ENCODE measurements at regions not wholly inside any gene's neighbourhood (a gene's known extent, or its start where the extent isn't known, plus 50 kb on each side); places are given as distances from the start of the nearest gene placed in this dataset.
"Not testable (repeated sequence)": the region's sequence is repeated elsewhere in the genome, so short reads cannot be mapped to it uniquely, and the experiment has no call there.

DNA sequence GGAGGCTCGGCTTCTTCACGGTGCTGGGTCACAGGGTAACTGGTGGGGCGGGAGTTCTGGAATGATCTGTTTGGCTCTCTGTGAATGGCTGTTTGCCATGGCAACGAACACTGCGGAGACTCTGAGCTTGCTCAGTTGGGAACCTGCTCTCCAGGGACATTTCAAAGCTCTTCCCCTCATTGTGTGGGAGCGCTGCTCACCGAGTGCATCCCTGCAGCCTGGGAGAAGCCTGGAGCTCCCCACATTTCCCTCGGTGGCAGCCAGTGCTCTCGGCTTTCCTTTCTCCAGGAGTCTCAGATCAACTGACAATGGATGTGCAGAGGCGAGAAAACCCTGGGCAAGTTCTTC, 57.6 kb upstream of the CACUL1 start:
- WGBS (ENCODE audit: low lambda C conversion rate): 61% methylated on average over 4 of the region's 10 CpGs
- CTCF ChIA-PET: interaction anchor here (1.3 to 2.2 kb wide), 2 partner anchors 11 to 12 kb away, joined by 3 to 5 read pairs; no protein-coding TSS in a partner anchor
- DNase-seq: no peak

DNA sequence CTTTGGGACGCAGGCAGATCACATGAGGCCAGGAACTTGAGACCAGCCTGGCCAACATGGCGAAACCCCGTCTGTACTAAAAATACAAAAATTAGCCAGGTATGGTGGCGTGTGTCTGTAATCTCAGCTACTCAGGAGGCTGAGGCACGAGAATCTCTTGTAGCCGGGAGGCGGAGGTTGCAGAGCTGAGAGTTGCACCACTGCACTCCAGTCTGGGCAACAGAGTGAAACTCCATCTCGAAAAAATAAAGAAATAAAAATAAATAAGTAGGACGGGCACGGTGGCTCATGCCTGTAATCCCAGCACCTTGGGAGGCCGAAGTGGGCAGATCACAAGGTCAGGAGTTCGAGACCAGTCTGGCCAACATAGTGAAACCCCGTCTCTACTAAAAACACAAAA, 58.2 kb upstream of the CACUL1 start:
- CTCF ChIA-PET: interaction anchor here (1.3 kb wide), 1 partner anchor 11 kb away, joined by 3 read pairs; no protein-coding TSS in a partner anchor
- H3K9ac ChIP-seq; H3K27ac ChIP-seq (ENCODE audit: low read depth in 2 of 2, low read length in 1 of 2); H3K9me2 ChIP-seq; H3K4me2 ChIP-seq; H2AFZ ChIP-seq (ENCODE audit: low read depth); H3K36me3 ChIP-seq (replicated peaks in 1 of 2; ENCODE audit: control insufficient read depth in 1 of 2, insufficient read depth in 2 of 2, low read length in 1 of 2); H3K4me3 ChIP-seq (ENCODE audit: low read depth in 2 of 2, low read length in 1 of 2); H3K9me3 ChIP-seq; H3F3A ChIP-seq (replicated peaks; ENCODE audit: insufficient read depth); DNase-seq; H3K27me3 ChIP-seq (ENCODE audit: insufficient read depth); POLR2A ChIA-PET; H3K79me2 ChIP-seq (ENCODE audit: insufficient read depth); H4K20me1 ChIP-seq (ENCODE audit: insufficient read depth); H3K4me1 ChIP-seq (ENCODE audit: control insufficient read depth in 1 of 2, insufficient read depth in 2 of 2, low read depth in 1 of 2, low read length in 1 of 2): not testable (repeated sequence)
- WGBS (ENCODE audit: low lambda C conversion rate): 58% methylated on average over 13 of the region's 13 CpGs

More for the DNA sequence above, 57.6 kb upstream of the CACUL1 start:
- no peak overlapping the region for H3K27ac ChIP-seq (ENCODE audit: low read depth in 2 of 2, low read length in 1 of 2)
- H3K36me3 ChIP-seq (replicated peaks in 1 of 2; ENCODE audit: control insufficient read depth in 1 of 2, insufficient read depth in 2 of 2, low read length in 1 of 2): no peaks in the 10 kb centered on the region
- peaks cover 0 to under 1% of the 10 kb centered on the region in 2 experiments; a peak in 1 of 4 replicates for H3K4me1 ChIP-seq (ENCODE audit: control insufficient read depth in 1 of 2, insufficient read depth in 2 of 2, low read depth in 1 of 2, low read length in 1 of 2)
- H3K4me3 ChIP-seq (ENCODE audit: low read depth in 2 of 2, low read length in 1 of 2): no peak overlapping the region
- no peaks in the 10 kb centered on the region for H3K9me2 ChIP-seq
- no peaks in the 10 kb centered on the region for H3K9me3 ChIP-seq
- no peaks in the 10 kb centered on the region for H4K20me1 ChIP-seq (ENCODE audit: insufficient read depth)
- POLR2A ChIA-PET: no interaction called here
- H3K9ac ChIP-seq: no peak overlapping the region
- no peaks in the 10 kb centered on the region for H3K79me2 ChIP-seq (ENCODE audit: insufficient read depth)
- no peaks in the 10 kb centered on the region for H3K27me3 ChIP-seq (ENCODE audit: insufficient read depth)
- H2AFZ ChIP-seq (ENCODE audit: low read depth): no peak overlapping the region
- TF ChIP-seq MEF2A (IDR thresholded peaks at IDR 0.05; ENCODE audit: borderline replicate concordance, low read depth): no peak
- no peak overlapping the region for H3K4me2 ChIP-seq
- H3F3A ChIP-seq (replicated peaks; ENCODE audit: insufficient read depth): no peaks in the 10 kb centered on the region

DNA sequence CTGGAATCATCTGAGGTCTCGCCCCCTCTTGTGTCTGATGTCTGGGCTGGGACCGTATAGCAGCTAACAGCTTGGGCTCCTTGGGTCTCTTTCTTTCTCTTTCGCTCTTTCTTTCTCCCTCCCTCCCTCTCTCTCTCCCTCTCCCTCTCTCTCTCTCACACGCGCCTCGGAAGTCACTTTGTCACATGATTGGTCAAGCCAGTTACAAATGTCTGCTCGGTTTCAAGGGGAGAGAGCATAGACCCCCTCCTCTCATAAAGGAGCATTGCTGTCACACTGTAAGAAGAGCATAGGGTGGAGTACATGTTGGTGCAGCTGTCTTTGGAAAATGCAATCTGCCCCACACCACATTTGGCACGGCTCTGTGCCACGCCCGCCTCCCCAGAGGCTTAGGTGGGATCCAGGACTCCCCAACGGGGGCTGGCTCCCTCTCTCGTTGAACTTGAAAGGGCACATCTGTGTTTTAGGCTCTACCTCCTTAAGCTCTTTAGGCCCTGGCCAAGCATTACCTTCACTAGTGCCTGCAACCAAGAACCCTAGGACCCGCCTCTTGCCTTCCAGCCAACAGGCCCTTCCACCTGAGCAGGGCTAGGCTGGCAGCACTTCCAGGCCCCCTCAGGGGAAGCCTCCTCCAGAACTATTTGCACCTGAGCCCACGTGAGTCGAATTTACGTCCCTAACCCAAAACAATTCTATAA, 61.9 kb upstream of the CACUL1 start:
- TF ChIP-seq, protein P1, sequence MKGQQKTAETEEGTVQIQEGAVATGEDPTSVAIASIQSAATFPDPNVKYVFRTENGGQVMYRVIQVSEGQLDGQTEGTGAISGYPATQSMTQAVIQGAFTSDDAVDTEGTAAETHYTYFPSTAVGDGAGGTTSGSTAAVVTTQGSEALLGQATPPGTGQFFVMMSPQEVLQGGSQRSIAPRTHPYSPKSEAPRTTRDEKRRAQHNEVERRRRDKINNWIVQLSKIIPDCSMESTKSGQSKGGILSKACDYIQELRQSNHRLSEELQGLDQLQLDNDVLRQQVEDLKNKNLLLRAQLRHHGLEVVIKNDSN (IDR thresholded peaks at IDR 0.05; ENCODE audit: borderline replicate concordance, low read depth): no peak
- TF ChIP-seq, protein P2, sequence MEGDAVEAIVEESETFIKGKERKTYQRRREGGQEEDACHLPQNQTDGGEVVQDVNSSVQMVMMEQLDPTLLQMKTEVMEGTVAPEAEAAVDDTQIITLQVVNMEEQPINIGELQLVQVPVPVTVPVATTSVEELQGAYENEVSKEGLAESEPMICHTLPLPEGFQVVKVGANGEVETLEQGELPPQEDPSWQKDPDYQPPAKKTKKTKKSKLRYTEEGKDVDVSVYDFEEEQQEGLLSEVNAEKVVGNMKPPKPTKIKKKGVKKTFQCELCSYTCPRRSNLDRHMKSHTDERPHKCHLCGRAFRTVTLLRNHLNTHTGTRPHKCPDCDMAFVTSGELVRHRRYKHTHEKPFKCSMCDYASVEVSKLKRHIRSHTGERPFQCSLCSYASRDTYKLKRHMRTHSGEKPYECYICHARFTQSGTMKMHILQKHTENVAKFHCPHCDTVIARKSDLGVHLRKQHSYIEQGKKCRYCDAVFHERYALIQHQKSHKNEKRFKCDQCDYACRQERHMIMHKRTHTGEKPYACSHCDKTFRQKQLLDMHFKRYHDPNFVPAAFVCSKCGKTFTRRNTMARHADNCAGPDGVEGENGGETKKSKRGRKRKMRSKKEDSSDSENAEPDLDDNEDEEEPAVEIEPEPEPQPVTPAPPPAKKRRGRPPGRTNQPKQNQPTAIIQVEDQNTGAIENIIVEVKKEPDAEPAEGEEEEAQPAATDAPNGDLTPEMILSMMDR (IDR thresholded peaks at IDR 0.05): no peak
- TF ChIP-seq SMC3 (IDR thresholded peaks at IDR 0.05; ENCODE audit: low read depth, low read length) (no peak), TCF12 (IDR thresholded peaks at IDR 0.05) (no peak), TAF1 (IDR thresholded peaks at IDR 0.05; ENCODE audit: borderline replicate concordance, low read depth, low read length) (no peak), RAD21 (IDR thresholded peaks at IDR 0.05; ENCODE audit: low read length) (no peak), SIN3A (IDR thresholded peaks at IDR 0.05; ENCODE audit: borderline replicate concordance, low read depth, low read length) (no peak), JUND (IDR thresholded peaks at IDR 0.05) (no peak), TEAD4 (IDR thresholded peaks at IDR 0.05; ENCODE audit: borderline replicate concordance, insufficient read depth) (no peak), CHD2 (IDR thresholded peaks at IDR 0.05; ENCODE audit: low read length, partially characterized antibody) (no peak)
- TF ChIP-seq, protein P3, sequence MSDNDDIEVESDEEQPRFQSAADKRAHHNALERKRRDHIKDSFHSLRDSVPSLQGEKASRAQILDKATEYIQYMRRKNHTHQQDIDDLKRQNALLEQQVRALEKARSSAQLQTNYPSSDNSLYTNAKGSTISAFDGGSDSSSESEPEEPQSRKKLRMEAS (IDR thresholded peaks at IDR 0.05; ENCODE audit: low read depth): no peak
- ChIA-PET POLR2A (no interaction called here), CTCF (interaction anchor here (0.9 to 1.9 kb wide), 5 partner anchors 10 to 248 kb away, joined by 3 to 6 read pairs (median 3); no protein-coding TSS in a partner anchor)

More for the DNA sequence above, 61.9 kb upstream of the CACUL1 start:
- no peaks in the 10 kb centered on the region for H3K79me2 ChIP-seq (ENCODE audit: insufficient read depth)
- H3K9ac ChIP-seq: no peak overlapping the region
- peaks cover 0 to 21% of the 10 kb centered on the region in 2 experiments; a peak in 1 of 4 replicates for H3K4me1 ChIP-seq (ENCODE audit: control insufficient read depth in 1 of 2, insufficient read depth in 2 of 2, low read depth in 1 of 2, low read length in 1 of 2)
- H3K36me3 ChIP-seq (replicated peaks in 1 of 2; ENCODE audit: control insufficient read depth in 1 of 2, insufficient read depth in 2 of 2, low read length in 1 of 2): no peaks in the 10 kb centered on the region
- no peaks in the 10 kb centered on the region for H4K20me1 ChIP-seq (ENCODE audit: insufficient read depth)
- no peaks in the 10 kb centered on the region for H3K27me3 ChIP-seq (ENCODE audit: insufficient read depth)
- DNase-seq: no peak
- no peaks in the 10 kb centered on the region for H3K9me3 ChIP-seq
- H3K27ac ChIP-seq (ENCODE audit: low read depth in 2 of 2, low read length in 1 of 2): no peak overlapping the region
- H2AFZ ChIP-seq (ENCODE audit: low read depth): no peak overlapping the region
- no peaks in the 10 kb centered on the region for H3F3A ChIP-seq (replicated peaks; ENCODE audit: insufficient read depth)
- H3K9me2 ChIP-seq: no peaks in the 10 kb centered on the region
- H3K4me3 ChIP-seq (ENCODE audit: low read depth in 2 of 2, low read length in 1 of 2): no peak overlapping the region
- 52% methylated on average over 16 of the region's 16 CpGs for whole genome bisulfite sequencing (ENCODE audit: low lambda C conversion rate)
- H3K4me2 ChIP-seq: no peak overlapping the region
